ENCODE measurements at regions not wholly inside any gene's neighbourhood (a gene's known extent, or its start where the extent isn't known, plus 50 kb on each side); places are given as distances from the start of the nearest gene placed in this dataset.

DNA sequence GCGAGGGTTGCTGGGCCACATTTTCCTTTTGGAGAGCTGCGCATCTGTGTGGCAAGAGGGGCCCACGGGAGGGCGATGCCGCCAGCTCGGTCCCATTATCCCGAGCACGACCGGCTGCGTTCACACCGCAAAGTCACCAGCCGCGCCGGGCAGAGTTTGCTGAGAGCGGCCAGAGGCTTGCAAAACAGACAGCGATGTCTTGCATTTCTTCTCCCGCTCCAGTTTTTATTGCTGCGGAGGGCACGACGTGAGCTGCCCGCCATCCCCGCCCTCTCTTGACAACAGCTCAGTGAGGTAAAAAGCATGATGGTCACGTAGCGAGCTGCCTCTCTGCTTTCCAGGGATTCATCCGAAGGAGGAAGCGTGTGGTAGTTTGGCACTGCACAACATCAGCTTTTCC lies 102.1 kb upstream of the TENM3 start:
- Histone ChIP-seq H3K27ac (ENCODE audit: control insufficient read depth, insufficient read depth) (no peak overlapping the region), H3K9ac (ENCODE audit: control insufficient read depth, insufficient read depth, low read length) (no peak overlapping the region), H2AFZ (ENCODE audit: control insufficient read depth, low read depth, low read length) (no peak overlapping the region), H3K79me2 (ENCODE audit: control insufficient read depth, insufficient read depth, low read length) (no peaks in the 10 kb centered on the region), H3K4me3 (no peak overlapping the region), H3K9me3 (replicated peaks; ENCODE audit: control insufficient read depth, insufficient read depth, low read length) (no peaks in the 10 kb centered on the region), H3K27me3 (replicated peaks in 1 of 2; ENCODE audit: control insufficient read depth in 2 of 2, insufficient read depth in 2 of 2, low read length in 1 of 2) (peaks cover 9 to 18% of the 10 kb centered on the region in 2 experiments), H3K36me3 (ENCODE audit: control insufficient read depth in 2 of 2, insufficient read depth in 2 of 2, low read length in 1 of 2) (no peaks in the 10 kb centered on the region), H3K4me1 (ENCODE audit: control insufficient read depth, insufficient read depth, low read length) (no peaks in the 10 kb centered on the region), H3K4me2 (ENCODE audit: control insufficient read depth, insufficient read depth) (no peak overlapping the region), H4K20me1 (ENCODE audit: control insufficient read depth, insufficient read depth) (no peaks in the 10 kb centered on the region)
- WGBS (ENCODE audit: insufficient coverage, insufficient replicate concordance, low lambda C conversion rate, missing lambda C conversion rate): 23% methylated on average over 26 of the region's 26 CpGs
- SMC1A ChIA-PET (ENCODE audit: uncharacterized antibody, unreplicated experiment): no interaction called here
- FAIRE-seq (no peak), DNase-seq (ENCODE audit: low read depth, low spot score) (no peak), ATAC-seq (no peak)
- CTCF ChIA-PET: no interaction called here
- no TSS peak for BruUV-seq (replicated peaks)
- in situ Hi-C loops (cut with MboI) (no loop called here), intact Hi-C loops (cut with micrococcal nuclease; ENCODE audit: unreplicated experiment) (no loop called here)
- RAD21 ChIA-PET (ENCODE audit: unreplicated experiment): no interaction called here
- TF ChIP-seq NR2C2 (IDR thresholded peaks at IDR 0.05; ENCODE audit: borderline replicate concordance, control insufficient read depth, insufficient read length, low read depth) (no peak), NR2F1 (conservative IDR thresholded peaks at IDR 0.05) (no peak), SMC3 (IDR thresholded peaks at IDR 0.05; ENCODE audit: borderline replicate concordance, low read length) (no peak), BHLHE40 (IDR thresholded peaks at IDR 0.05; ENCODE audit: borderline replicate concordance in 1 of 2, low read depth in 2 of 2, low read length in 1 of 2) (no peak)
- POLR2A ChIA-PET: no interaction called here

DNA sequence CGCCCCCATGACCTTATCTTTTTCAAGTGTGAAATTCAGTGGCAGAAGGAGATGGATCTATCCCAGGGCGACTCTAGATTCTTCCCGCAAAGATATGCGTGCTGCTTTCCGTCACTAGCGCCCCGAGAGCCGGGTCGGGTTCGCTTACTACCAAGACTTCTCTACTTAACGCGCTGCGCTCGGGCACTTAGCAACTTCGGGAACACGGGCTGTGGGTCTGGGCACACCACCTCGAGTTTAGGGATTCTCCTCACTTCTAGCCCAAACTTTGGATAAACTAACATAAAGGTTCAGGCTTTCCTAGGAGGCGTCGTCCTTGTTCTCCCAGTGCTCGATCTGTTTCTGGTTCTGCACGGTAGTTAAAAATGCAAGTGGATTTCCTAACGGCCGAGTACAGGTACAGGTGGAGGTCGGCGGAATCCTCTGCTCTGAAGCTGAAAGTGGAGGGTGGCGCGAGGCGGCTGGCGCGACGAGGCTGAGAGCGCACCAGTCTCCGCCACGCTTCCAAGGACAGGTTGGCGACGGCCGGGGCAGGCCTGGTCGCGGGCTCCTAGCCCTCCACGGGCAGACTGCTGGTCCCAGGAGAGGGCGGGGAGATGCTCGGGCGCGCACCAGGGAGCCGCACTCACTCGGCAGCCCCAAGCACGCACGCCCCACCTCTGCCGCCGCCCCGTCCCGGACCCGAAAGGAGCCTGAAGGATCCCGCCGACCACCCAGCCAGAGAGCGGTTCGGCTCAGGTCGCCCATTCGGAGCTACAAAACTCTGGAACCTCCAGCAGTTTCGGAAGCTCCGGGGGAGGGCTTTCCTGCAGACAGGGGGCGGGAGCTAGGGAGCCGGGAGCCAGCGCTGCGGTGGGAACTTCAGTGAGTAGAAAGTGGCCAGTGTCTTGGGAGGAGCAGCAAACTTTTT lies 100.8 kb upstream of the TENM3 start:
- DNase-seq (ENCODE audit: low read depth, low spot score) (no peak), ATAC-seq (no peak), FAIRE-seq (no peak)
- ChIA-PET CTCF (no interaction called here), RAD21 (ENCODE audit: unreplicated experiment) (no interaction called here), SMC1A (ENCODE audit: uncharacterized antibody, unreplicated experiment) (no interaction called here), POLR2A (no interaction called here)
- in situ Hi-C loops (cut with MboI): no loop called here
- Histone ChIP-seq H3K4me2 (ENCODE audit: control insufficient read depth, insufficient read depth) (no peak overlapping the region), H3K36me3 (ENCODE audit: control insufficient read depth in 2 of 2, insufficient read depth in 2 of 2, low read length in 1 of 2) (no peaks in the 10 kb centered on the region), H2AFZ (ENCODE audit: control insufficient read depth, low read depth, low read length) (no peak overlapping the region), H4K20me1 (ENCODE audit: control insufficient read depth, insufficient read depth) (no peaks in the 10 kb centered on the region), H3K9me3 (replicated peaks; ENCODE audit: control insufficient read depth, insufficient read depth, low read length) (no peaks in the 10 kb centered on the region), H3K4me3 (no peak overlapping the region), H3K9ac (ENCODE audit: control insufficient read depth, insufficient read depth, low read length) (no peak overlapping the region), H3K27me3 (replicated peaks in 1 of 2; ENCODE audit: control insufficient read depth in 2 of 2, insufficient read depth in 2 of 2, low read length in 1 of 2) (peaks cover 9 to 15% of the 10 kb centered on the region in 2 experiments), H3K4me1 (ENCODE audit: control insufficient read depth, insufficient read depth, low read length) (no peaks in the 10 kb centered on the region), H3K27ac (ENCODE audit: control insufficient read depth, insufficient read depth) (no peak overlapping the region), H3K79me2 (ENCODE audit: control insufficient read depth, insufficient read depth, low read length) (no peaks in the 10 kb centered on the region)
- WGBS (ENCODE audit: insufficient coverage, insufficient replicate concordance, low lambda C conversion rate, missing lambda C conversion rate): 29% methylated on average over 50 of the region's 65 CpGs
- no TSS peak for BruUV-seq (replicated peaks)
- intact Hi-C loops (cut with micrococcal nuclease; ENCODE audit: unreplicated experiment): no loop called here
- TF ChIP-seq HDGF (IDR thresholded peaks at IDR 0.05): no peak
- TF ChIP-seq ZZZ3 (IDR thresholded peaks at IDR 0.05; ENCODE audit: control insufficient read depth, insufficient read length, low read depth): no peak
- no peak for TF ChIP-seq GATAD2B (conservative IDR thresholded peaks at IDR 0.05; ENCODE audit: low read depth)
- no peak for TF ChIP-seq CHD2 (IDR thresholded peaks at IDR 0.05; ENCODE audit: borderline replicate concordance, low read depth, low read length)
- TF ChIP-seq WRNIP1 (IDR thresholded peaks at IDR 0.05; ENCODE audit: borderline replicate concordance, low read depth, low read length): no peak
- TF ChIP-seq, protein P1, sequence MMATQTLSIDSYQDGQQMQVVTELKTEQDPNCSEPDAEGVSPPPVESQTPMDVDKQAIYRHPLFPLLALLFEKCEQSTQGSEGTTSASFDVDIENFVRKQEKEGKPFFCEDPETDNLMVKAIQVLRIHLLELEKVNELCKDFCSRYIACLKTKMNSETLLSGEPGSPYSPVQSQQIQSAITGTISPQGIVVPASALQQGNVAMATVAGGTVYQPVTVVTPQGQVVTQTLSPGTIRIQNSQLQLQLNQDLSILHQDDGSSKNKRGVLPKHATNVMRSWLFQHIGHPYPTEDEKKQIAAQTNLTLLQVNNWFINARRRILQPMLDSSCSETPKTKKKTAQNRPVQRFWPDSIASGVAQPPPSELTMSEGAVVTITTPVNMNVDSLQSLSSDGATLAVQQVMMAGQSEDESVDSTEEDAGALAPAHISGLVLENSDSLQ (IDR thresholded peaks at IDR 0.05): no peak
- no peak for TF ChIP-seq CBFB (IDR thresholded peaks at IDR 0.05; ENCODE audit: low read depth)
- no peak for TF ChIP-seq BCL11A (IDR thresholded peaks at IDR 0.05; ENCODE audit: low read depth, low read length)
- no peak for TF ChIP-seq RELA (IDR thresholded peaks at IDR 0.05; ENCODE audit: borderline replicate concordance, partially characterized antibody)
- TF ChIP-seq POU2F2 (IDR thresholded peaks at IDR 0.05; ENCODE audit: borderline replicate concordance, low read depth, low read length): no peak
- no peak for TF ChIP-seq EGR1 (IDR thresholded peaks at IDR 0.05; ENCODE audit: borderline replicate concordance in 1 of 2, low read depth in 2 of 2, low read length in 2 of 2)
- TF ChIP-seq HDAC2 (IDR thresholded peaks at IDR 0.05): no peak
- no peak for TF ChIP-seq ZNF384 (IDR thresholded peaks at IDR 0.05; ENCODE audit: borderline replicate concordance, low read depth, low read length)
- no peak for TF ChIP-seq TCF3 (IDR thresholded peaks at IDR 0.05; ENCODE audit: borderline replicate concordance, insufficient read depth, low read depth, low read length)

Data from GM12878 (cell line).